Neural progenitor cell (in vitro differentiated cells): ENCODE measurements at regions not wholly inside any gene's neighbourhood (a gene's known extent, or its start where the extent isn't known, plus 50 kb on each side); places are given as distances from the start of the nearest gene placed in this dataset.

Source experiments
- DNase-seq: peaks from one replicate; pipeline ENCODE4 v3.0.0-alpha.2; 2016; ENCODE audit warnings: low spot score
- H2AFZ ChIP-seq: fragments of 200-600 bp; sonication (generic); replicated peaks from 2 replicates; pipeline ENCODE4 v1.6.1; 2016; ENCODE audit warnings: antibody characterized with exemption
- H3F3A ChIP-seq: fragments of 200-600 bp; sonication (generic); 2 replicates; pipeline ENCODE4 v1.6.1; 2016; ENCODE audit warnings: antibody characterized with exemption, low read depth
- H3K27ac ChIP-seq: fragments of 200-600 bp; sonication (generic); 2 replicates; pipeline ENCODE4 v1.5.1; 2016; ENCODE audit warnings: mild to moderate bottlenecking
- H3K27me3 ChIP-seq: fragments of 200-600 bp; sonication (generic); 2 replicates; pipeline ENCODE4 v1.6.1; 2016; ENCODE audit warnings: mild to moderate bottlenecking, moderate library complexity
- H3K36me3 ChIP-seq: fragments of 200-600 bp; sonication (generic); 2 replicates; pipeline ENCODE4 v1.5.1; 2016
- H3K4me1 ChIP-seq: fragments of 200-600 bp; sonication (generic); 2 replicates; pipeline ENCODE4 v1.6.1; 2016; ENCODE audit warnings: mixed run types
- H3K4me2 ChIP-seq: fragments of 200-600 bp; sonication (generic); 2 replicates; pipeline ENCODE4 v1.6.1; 2016
- H3K4me3 ChIP-seq: fragments of 200-600 bp; sonication (generic); 2 replicates; pipeline ENCODE4 v1.5.1; 2016
- H3K79me2 ChIP-seq: fragments of 200-600 bp; sonication (generic); 2 replicates; pipeline ENCODE4 v1.6.1; 2016; ENCODE audit warnings: low read depth
- H3K9ac ChIP-seq: fragments of 200-600 bp; sonication (generic); 2 replicates; pipeline ENCODE4 v1.6.1; 2016
- H3K9me3 ChIP-seq: fragments of 200-600 bp; sonication (generic); 2 replicates; pipeline ENCODE4 v1.5.1; 2016; ENCODE audit warnings: low read depth
- H4K20me1 ChIP-seq: fragments of 200-600 bp; sonication (generic); 2 replicates; pipeline ENCODE4 v1.6.1; 2016; ENCODE audit warnings: low read depth
- H3K27ac Mint-ChIP-seq: 3 replicates; pipeline ENCODE4 v1.8.0; 2021; ENCODE audit warnings: mixed read lengths
- H3K27me3 Mint-ChIP-seq: 2 replicates; pipeline ENCODE4 v1.8.0; 2022; ENCODE audit warnings: low read depth, mild to moderate bottlenecking, inconsistent platforms, moderate library complexity, mixed read lengths; ENCODE audit not compliant: insufficient read depth
- H3K36me3 Mint-ChIP-seq: 3 replicates; pipeline ENCODE4 v1.8.0; 2021; ENCODE audit warnings: mixed read lengths
- H3K4me1 Mint-ChIP-seq: 3 replicates; pipeline ENCODE4 v1.8.0; 2021; ENCODE audit warnings: mixed read lengths
- H3K4me3 Mint-ChIP-seq: 3 replicates; pipeline ENCODE4 v1.8.0; 2021; ENCODE audit warnings: mild to moderate bottlenecking, moderate library complexity, mixed read lengths
- H3K9me3 Mint-ChIP-seq: 3 replicates; pipeline ENCODE4 v1.8.0; 2020; ENCODE audit warnings: mixed read lengths
- CTCF ChIP-seq: fragments of 200-600 bp; sonication (generic); IDR thresholded peaks from 2 replicates; pipeline ENCODE4 v1.5.1; 2017; ENCODE audit warnings: antibody characterized with exemption, mild to moderate bottlenecking
- EZH2 ChIP-seq: fragments of 200-600 bp; sonication (generic); IDR thresholded peaks from 2 replicates; pipeline ENCODE4 v1.6.1; 2017; ENCODE audit warnings: antibody characterized with exemption, mild to moderate bottlenecking, moderate library complexity
- EZH2phosphoT487 ChIP-seq: fragments of 200-600 bp; sonication (generic); IDR thresholded peaks from 2 replicates; pipeline ENCODE4 v1.6.1; 2017; ENCODE audit warnings: antibody characterized with exemption

GRCh38 chr20:59526242-59527225 is 77.8 kb upstream of the PHACTR3 start:
- no peaks in the 10 kb centered on the region for H3K4me1 Mint-ChIP-seq
- H3K27ac Mint-ChIP-seq = no peak overlapping the region
- no peaks in the 10 kb centered on the region for H3F3A ChIP-seq
- H3K36me3 ChIP-seq = no peaks in the 10 kb centered on the region
- no peak overlapping the region for H3K27ac ChIP-seq
- H3K9ac ChIP-seq = no peak overlapping the region
- H3K27me3 ChIP-seq = peaks cover 98% of the 10 kb centered on the region
- H3K79me2 ChIP-seq = no peaks in the 10 kb centered on the region
- DNase-seq = peak; percentile 47
- H3K27me3 Mint-ChIP-seq = peaks cover 2% of the 10 kb centered on the region
- no peaks in the 10 kb centered on the region for H3K9me3 Mint-ChIP-seq
- no peak overlapping the region for H3K4me3 ChIP-seq
- H3K4me1 ChIP-seq = no peaks in the 10 kb centered on the region
- H3K9me3 ChIP-seq = no peaks in the 10 kb centered on the region
- H3K36me3 Mint-ChIP-seq = no peaks in the 10 kb centered on the region
- TF ChIP-seq EZH2 = no peak
- TF ChIP-seq EZH2phosphoT487 = no peak
- peak; percentile 56 for TF ChIP-seq CTCF
- H3K4me2 ChIP-seq = peak overlapping the region; percentile 53
- no peak overlapping the region for H3K4me3 Mint-ChIP-seq
- no peaks in the 10 kb centered on the region for H4K20me1 ChIP-seq
- H2AFZ ChIP-seq = no peak overlapping the region

GRCh38 chr20:59530782-59531181 is 73.6 kb upstream of the PHACTR3 start:
- peaks cover 56% of the 10 kb centered on the region for H3K27me3 ChIP-seq
- H3F3A ChIP-seq = no peaks in the 10 kb centered on the region
- no peak for TF ChIP-seq EZH2phosphoT487
- no peak for TF ChIP-seq CTCF
- TF ChIP-seq EZH2 = no peak
- no peaks in the 10 kb centered on the region for H3K79me2 ChIP-seq
- Mint-ChIP-seq H3K9me3 (no peaks in the 10 kb centered on the region), H3K4me3 (no peak overlapping the region), H3K36me3 (no peaks in the 10 kb centered on the region), H3K4me1 (no peaks in the 10 kb centered on the region), H3K27ac (no peak overlapping the region), H3K27me3 (peaks cover 2% of the 10 kb centered on the region)
- H3K4me2 ChIP-seq = no peak overlapping the region
- H4K20me1 ChIP-seq = no peaks in the 10 kb centered on the region
- no peak overlapping the region for H3K4me3 ChIP-seq
- H3K9ac ChIP-seq = no peak overlapping the region
- H3K27ac ChIP-seq = no peak overlapping the region
- DNase-seq = no peak
- H3K36me3 ChIP-seq = no peaks in the 10 kb centered on the region
- H2AFZ ChIP-seq = no peak overlapping the region
- H3K9me3 ChIP-seq = no peaks in the 10 kb centered on the region
- H3K4me1 ChIP-seq = no peaks in the 10 kb centered on the region

GRCh38 chr20:59537991-59538390 is 66.3 kb upstream of the PHACTR3 start:
- DNase-seq = no peak
- no peak for TF ChIP-seq EZH2phosphoT487
- TF ChIP-seq EZH2 = no peak
- no peak for TF ChIP-seq CTCF
- Histone ChIP-seq H3K27me3 (no peaks in the 10 kb centered on the region), H3K9ac (no peak overlapping the region), H3K4me2 (no peak overlapping the region), H3K36me3 (no peaks in the 10 kb centered on the region), H3F3A (no peaks in the 10 kb centered on the region), H3K9me3 (no peaks in the 10 kb centered on the region), H4K20me1 (no peaks in the 10 kb centered on the region), H3K27ac (no peak overlapping the region), H3K79me2 (no peaks in the 10 kb centered on the region), H2AFZ (no peak overlapping the region), H3K4me3 (no peak overlapping the region), H3K4me1 (no peaks in the 10 kb centered on the region)
- Mint-ChIP-seq H3K27me3 (peaks cover 4% of the 10 kb centered on the region), H3K27ac (no peak overlapping the region), H3K36me3 (no peaks in the 10 kb centered on the region), H3K4me3 (no peak overlapping the region), H3K9me3 (peaks cover 16% of the 10 kb centered on the region), H3K4me1 (no peaks in the 10 kb centered on the region)
